ENCODE measurements at regions not wholly inside any gene's neighbourhood (a gene's known extent, or its start where the extent isn't known, plus 50 kb on each side); places are given as distances from the start of the nearest gene placed in this dataset.
A peak's percentile ranks its signal among the peaks of the same experiment; 100 is the strongest.

DNA sequence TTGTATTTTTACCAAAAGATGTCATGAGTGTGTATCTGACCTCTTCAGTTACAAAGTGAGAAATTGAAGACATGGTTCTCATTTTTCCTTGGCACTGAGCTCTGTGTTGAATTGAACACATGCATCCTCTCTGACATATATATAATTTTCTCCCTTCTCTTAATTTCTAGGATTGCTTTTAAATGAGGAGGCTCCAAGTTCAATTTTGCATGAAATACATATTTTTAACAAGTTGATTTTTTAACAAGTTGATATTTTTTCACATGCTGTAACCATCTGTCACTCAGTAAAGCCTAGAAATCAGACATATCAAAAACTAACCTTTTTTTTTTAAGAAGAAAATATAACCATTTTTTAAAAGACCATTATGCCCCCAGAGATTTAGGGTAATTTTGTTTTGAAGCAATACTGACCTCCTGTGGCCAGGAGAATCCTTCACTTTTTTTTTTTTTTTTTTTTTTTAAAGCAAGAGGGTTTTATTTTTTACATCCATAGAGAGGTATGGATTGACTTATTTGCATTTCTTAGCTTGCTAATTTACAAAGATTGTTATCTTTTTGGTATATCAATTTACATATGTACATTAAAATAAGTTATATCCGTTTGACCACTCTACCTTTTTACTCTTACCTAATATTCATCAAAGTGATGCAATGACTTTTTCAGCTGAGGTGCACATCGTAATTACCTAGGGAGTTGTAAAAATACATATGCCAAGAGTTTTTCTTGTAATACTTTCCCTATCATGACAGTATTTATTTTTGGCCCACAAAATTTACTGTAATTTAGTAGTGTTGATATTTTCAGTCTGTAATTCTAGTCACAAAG lies 161.8 kb downstream of the SOCS6 start:
- no peak for DNase-seq

- DNase-seq = no peak
These were observed 159.7 kb downstream of the SOCS6 start for GRCh38 chr18:70448588-70448987.

GRCh38 chr18:70446063-70446462 lies 157.2 kb downstream of the SOCS6 start:
- DNase-seq = no peak

DNA sequence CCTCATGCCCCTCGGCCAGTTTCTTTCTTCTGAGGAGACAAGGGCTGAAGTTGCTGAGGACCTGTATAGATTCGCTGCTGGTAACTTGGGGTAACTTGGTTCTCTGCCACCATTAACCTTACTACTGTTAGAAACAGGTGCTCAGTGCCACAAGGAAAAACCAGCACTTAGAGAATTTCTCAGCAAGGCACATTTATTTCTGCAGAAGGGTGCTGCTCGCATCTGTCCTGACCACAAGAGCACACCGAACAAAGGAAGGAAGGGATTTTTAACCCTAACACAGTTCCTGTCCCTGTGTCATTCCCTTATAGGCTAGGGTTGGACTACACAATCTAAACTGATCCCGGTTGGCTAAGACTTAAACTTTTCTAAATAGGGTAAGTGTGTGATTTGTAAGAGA lies 154.1 kb downstream of the SOCS6 start:
- DNase-seq = no peak

GRCh38 chr18:70432804-70433400 lies 144.1 kb downstream of the SOCS6 start:
- DNase-seq = no peak

DNA sequence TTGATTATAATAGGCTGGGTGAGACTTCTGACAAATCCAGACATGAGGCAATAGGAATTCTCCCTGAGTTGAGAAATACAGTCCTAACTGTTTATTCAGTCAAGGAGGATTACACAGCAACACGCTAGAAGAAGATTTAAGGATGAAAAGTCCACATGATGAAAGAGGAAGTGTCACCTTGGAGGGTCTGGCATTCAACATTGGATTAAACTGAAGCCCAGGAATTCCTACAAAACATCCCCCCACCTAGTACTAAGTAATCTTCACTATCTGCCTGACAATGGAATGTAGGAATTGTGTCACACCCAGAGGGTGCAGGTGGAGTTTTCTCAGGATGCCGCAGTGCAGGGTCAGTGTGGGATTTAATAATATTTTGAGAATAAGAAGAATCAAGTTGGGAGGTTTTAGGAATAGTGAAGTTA lies 142.4 kb downstream of the SOCS6 start:
- DNase-seq = no peak

DNA sequence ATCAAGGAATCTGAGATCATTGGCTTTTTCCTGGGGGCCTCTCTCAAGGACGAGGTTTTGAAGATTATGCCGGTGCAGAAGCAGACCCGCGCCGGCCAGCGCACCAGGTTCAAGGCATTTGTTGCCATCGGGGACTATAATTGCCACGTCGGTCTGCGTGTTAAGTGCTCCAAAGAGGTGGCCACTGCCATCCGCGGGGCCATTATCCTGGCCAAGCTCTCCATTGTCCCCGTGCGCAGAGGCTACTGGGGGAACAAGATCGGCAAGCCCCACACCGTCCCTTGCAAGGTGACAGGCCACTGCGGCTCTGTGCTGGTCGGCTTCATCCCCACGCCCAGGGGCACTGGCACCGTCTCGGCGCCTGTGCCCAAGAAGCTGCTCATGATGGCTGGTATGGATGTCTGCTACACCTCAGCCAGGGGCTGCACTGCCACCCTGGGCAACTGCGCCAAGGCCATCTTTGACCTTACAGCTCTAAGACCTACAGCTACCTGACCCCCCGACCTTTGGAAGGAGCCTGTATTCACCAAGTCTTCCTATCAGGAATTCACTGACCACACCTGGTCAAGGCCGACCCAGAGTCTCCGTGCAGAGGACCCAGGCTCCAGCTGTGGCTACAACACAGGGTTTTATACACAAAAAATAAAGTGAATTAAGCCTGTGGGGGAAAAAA lies 141.8 kb downstream of the SOCS6 start:
- no peak for DNase-seq

GRCh38 chr18:70429847-70430500 lies 141.1 kb downstream of the SOCS6 start:
- no peak for DNase-seq

GRCh38 chr18:70428439-70428838 lies 139.6 kb downstream of the SOCS6 start:
- DNase-seq = no peak

GRCh38 chr18:70426818-70427217 lies 138.0 kb downstream of the SOCS6 start:
- no peak for DNase-seq

DNA sequence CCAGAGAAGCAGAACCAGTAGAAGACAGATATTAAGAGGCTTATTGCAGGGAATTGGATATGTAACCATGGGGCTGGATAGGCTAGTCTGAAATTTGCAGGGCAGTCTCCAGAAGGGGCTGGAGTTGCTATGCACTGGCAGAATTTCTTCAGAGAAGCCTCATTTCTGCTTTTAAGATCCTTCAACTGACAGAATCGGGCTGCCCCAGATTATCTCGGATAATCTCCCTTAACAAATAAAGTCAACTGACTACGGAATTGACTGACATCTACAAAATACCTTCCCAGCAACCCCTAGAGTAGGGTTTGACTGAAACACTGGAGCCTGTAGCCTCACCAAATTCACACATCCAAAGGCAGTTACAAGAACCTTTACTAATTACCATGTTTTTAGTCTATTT lies 136.4 kb downstream of the SOCS6 start:
- no peak for DNase-seq

DNA sequence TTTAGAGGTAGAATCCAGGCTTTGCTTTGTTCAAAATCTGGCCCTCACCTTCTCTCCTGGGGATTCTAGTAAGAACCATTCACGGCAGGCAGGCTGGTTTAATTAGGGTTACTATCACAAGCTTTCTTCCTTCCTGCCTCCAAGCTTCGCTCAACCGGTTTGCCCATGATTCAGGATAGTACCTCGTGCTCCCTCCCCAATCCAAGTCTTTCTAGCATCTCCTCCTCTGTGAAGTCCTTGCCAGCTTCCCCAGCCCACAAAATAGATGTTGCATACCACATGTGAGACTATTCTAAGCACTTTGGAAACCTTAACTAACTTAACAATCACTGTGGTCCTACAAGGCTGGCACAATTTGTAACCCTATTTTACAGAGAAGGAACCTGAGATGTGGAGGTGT lies 135.1 kb downstream of the SOCS6 start:
- DNase-seq = no peak

- DNase-seq = no peak
These were observed 134.3 kb downstream of the SOCS6 start for GRCh38 chr18:70423120-70423519.

GRCh38 chr18:70422391-70422965 lies 133.6 kb downstream of the SOCS6 start:
- DNase-seq = no peak

- peak in 5 of 14 donors; percentile 6 to 68 (median 11) for DNase-seq
These were observed 132.9 kb downstream of the SOCS6 start for GRCh38 chr18:70421471-70422390.

DNA sequence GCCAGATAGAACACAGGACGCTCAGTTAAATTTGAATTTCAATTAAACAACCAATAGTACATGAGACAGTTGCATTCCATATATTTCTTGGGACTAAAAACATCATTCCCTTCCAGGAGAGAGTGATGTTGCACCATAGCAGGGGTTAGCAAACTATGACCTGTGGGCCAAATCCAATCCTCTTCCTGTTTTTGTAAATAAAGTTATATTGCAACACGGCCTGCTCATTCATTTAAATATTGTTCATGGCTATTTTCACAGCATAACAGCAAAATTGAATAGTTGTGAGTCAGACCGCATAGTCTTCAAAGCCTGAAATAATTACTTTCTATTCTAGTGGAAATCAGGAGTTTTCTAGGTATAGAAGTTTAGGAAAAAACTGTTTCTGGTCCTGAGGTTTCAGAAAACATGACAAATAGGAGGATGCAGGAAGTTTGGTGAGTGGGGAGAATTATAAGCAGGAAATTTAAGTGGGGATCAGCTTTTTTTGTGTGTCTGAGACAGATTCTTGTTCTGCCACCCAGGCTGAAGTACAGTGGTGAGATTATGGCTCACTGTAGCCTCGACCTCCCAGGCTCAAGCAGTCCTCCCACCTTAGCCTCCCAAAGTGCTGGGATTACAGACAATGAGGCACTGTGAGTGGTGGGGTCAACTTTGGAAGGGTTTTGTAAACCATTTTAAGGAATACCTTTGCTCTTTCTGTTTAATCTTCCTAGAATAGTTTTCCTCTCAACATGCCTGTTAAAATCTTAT lies 131.5 kb downstream of the SOCS6 start:
- DNase-seq = no peak

DNA sequence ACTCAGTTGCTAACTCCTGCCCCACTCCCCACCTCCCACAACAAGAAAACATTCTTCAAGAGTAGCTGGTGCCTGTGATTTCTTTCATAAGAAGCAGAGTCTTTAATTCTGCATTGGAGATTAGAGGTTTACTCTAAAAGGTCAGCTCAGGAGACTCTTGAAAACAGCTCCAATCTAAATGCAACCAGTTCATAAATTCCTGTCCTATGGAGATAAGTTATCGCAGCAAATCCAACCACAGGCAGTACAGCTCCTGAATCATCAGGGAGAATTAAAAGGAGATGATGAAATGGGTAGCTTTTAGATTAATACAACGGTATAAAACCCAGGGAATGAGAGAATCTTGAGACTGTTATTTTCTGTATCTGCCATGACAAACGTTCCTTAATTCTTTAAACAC lies 130.7 kb downstream of the SOCS6 start:
- no peak for DNase-seq

DNA sequence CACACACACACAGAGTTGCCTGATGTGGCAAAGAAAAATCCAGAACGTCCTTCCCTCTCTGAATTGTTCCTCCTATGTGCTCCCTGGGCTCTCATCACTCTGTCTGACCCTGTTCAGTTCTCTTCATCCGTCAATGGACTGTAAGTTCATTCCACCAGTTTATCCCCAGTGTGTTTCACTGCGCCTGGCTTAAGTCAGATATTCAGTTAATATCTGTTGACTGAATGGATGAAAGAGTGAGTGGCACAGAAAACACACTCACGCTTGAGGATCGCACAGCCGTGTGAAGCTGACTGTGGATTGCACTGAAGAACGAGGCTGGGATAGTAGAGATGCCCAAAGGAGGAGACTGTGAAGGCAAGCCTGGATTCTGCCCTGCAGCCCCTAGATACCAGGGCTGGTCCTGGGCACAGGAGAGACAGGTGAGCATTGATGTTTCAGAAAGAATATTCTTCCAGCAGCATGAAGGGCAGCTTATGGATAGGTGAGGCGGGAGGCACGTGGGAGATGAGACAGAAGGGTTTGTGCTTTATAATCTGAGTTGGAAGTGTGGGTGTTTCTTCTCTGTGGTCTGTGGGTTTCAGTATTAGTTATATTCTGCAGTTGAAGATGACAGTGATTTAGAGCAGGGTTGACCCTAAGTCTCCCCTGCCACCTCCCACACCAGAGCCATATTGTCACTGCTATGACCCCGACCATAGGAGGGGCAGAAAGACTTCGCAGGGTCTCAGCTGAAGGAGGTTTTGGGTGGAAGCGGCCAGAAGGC lies 129.9 kb downstream of the SOCS6 start:
- DNase-seq = no peak

DNA sequence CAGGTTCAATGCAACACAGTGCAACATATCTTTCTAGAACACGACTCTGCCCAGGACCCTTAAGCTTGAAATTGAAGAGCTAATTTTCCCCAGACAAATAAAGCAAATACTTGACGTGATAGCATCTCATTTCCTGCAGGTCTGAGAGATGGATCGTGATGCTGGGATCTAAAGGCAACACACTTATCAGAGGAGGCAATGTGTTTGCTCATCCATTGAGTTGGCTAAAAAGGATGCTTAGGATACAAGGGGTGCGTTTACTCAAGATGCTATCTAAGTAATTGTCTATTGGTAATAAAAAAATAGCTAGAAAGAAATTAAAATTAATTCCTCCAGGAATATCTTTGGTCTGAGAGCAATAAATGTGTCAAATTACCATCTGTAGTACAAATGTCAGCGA lies 129.0 kb downstream of the SOCS6 start:
- no peak for DNase-seq

DNA sequence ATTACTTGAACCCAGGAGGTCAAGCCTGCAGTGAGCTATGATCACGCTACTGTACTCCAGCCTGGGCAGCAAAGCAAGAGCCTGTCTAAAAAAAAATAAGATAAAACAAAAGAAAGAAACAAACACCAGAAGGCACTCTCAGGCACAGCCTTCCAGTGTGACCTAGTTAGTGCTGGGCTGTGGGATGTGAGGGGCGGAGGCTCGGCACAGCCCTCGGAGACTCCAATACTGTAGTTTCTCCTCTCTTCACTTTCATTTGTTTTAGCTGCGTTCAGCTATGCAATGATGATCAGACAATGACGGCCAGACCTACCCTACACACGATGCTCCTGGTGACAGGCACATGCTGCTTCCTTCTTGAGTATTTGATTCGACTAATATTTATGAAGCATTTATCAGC lies 127.7 kb downstream of the SOCS6 start:
- DNase-seq = no peak
